Calu3 (cell line): ENCODE measurements at regions not wholly inside any gene's neighbourhood (a gene's known extent, or its start where the extent isn't known, plus 50 kb on each side); places are given as distances from the start of the nearest gene placed in this dataset.

ENCODE experiments used
- BruUV-seq: library from RNA; stranded (reverse); fragments of 400-500 nt; replicated peaks from 2 replicates; lab custom pipeline; 2021; lab: Mats Ljungman, UMichigan
- CTCF ChIA-PET: fragments of 300-600 bp; sonication (Branson Sonifier 250); formaldehyde crosslinking; loops from one replicate; lab custom pipeline; 2022; ENCODE audit warnings: antibody characterized with exemption; lab: Charles Lee
- DNase-seq: peaks from one replicate; pipeline ENCODE4 v3.0.0; 2022
- H3K27ac Mint-ChIP-seq: one replicate; pipeline ENCODE4 v1.8.0; 2022; ENCODE audit warnings: mixed read lengths; ENCODE audit not compliant: unreplicated experiment
- H3K27me3 Mint-ChIP-seq: one replicate; pipeline ENCODE4 v1.8.0; 2022; ENCODE audit warnings: mixed read lengths; ENCODE audit not compliant: unreplicated experiment
- H3K36me3 Mint-ChIP-seq: one replicate; pipeline ENCODE4 v1.8.0; 2022; ENCODE audit warnings: mild to moderate bottlenecking, moderate library complexity, mixed read lengths; ENCODE audit not compliant: insufficient read depth, unreplicated experiment
- H3K4me1 Mint-ChIP-seq: one replicate; pipeline ENCODE4 v1.8.0; 2022; ENCODE audit warnings: mild to moderate bottlenecking, low read depth, mixed read lengths; ENCODE audit not compliant: unreplicated experiment
- H3K4me3 Mint-ChIP-seq: one replicate; pipeline ENCODE4 v1.8.0; 2022; ENCODE audit warnings: mild to moderate bottlenecking, low read depth, moderate library complexity, mixed read lengths; ENCODE audit not compliant: unreplicated experiment
- H3K9me3 Mint-ChIP-seq: one replicate; pipeline ENCODE4 v1.8.0; 2022; ENCODE audit warnings: low read depth, mixed read lengths; ENCODE audit not compliant: unreplicated experiment
- intact Hi-C: fragments of 100-400 bp; cut with micrococcal nuclease; formaldehyde crosslinking; loops from one replicate; pipeline ENCODE4 v1.10.0; 2022; ENCODE audit not compliant: unreplicated experiment
- TF ChIP-seq, protein P1 (sequence below): fragments of 200-600 bp; IDR thresholded peaks from one replicate; pipeline ENCODE4 v1.8.0; 2022; ENCODE audit warnings: antibody characterized with exemption; ENCODE audit not compliant: unreplicated experiment

DNA sequence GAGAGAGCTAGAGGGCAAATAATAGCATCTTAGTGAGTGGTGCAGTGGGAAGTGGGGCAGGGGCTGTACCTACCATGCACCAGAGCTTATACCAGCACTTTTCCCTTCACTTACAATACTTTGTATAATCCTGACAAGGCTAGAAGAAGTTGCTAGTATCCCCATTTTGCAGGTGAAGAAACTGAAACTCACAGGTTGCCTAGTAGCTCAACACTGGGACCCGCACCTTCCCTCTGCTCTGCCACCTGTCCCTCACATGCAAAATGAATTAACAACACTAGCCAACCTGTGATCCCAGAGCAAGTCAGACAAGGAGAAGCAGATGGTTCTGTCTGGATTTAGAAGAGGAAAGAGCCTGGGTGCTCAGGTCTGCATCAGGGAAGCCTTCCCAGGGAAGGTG is 510.4 kb downstream of the BUD13 start:
- H3K4me3 Mint-ChIP-seq: no peak overlapping the region
- no peaks in the 10 kb centered on the region for H3K4me1 Mint-ChIP-seq
- no peak for DNase-seq
- no TSS peak for BruUV-seq
- H3K36me3 Mint-ChIP-seq: no peaks in the 10 kb centered on the region
- CTCF ChIA-PET: no interaction called here
- TF ChIP-seq, protein P1, sequence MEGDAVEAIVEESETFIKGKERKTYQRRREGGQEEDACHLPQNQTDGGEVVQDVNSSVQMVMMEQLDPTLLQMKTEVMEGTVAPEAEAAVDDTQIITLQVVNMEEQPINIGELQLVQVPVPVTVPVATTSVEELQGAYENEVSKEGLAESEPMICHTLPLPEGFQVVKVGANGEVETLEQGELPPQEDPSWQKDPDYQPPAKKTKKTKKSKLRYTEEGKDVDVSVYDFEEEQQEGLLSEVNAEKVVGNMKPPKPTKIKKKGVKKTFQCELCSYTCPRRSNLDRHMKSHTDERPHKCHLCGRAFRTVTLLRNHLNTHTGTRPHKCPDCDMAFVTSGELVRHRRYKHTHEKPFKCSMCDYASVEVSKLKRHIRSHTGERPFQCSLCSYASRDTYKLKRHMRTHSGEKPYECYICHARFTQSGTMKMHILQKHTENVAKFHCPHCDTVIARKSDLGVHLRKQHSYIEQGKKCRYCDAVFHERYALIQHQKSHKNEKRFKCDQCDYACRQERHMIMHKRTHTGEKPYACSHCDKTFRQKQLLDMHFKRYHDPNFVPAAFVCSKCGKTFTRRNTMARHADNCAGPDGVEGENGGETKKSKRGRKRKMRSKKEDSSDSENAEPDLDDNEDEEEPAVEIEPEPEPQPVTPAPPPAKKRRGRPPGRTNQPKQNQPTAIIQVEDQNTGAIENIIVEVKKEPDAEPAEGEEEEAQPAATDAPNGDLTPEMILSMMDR: no peak
- no peak overlapping the region for H3K27ac Mint-ChIP-seq
- intact Hi-C loops: no loop called here
- no peaks in the 10 kb centered on the region for H3K9me3 Mint-ChIP-seq
- H3K27me3 Mint-ChIP-seq: peaks cover 65% of the 10 kb centered on the region

DNA sequence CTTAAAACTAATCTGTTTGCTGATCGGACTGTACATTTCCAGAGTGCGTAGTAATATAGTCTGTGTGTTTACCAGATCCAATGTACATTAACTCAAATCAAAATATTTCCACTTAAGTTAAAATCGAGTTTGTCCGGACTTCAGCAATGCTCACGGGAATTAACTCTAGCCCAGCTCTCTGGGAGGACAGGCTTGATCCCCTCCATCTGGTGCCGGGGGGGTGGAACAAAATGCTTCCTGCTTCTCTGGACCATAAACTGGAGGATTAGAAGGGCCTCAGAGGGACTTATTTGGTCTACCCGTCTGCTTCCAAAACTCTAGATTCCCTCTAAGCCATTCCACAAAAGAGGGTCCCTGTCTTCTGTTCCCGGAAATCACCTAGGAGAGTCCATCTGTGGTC is 511.2 kb downstream of the BUD13 start:
- intact Hi-C loops: no loop called here
- peaks cover 69% of the 10 kb centered on the region for H3K27me3 Mint-ChIP-seq
- no TSS peak for BruUV-seq
- CTCF ChIA-PET: no interaction called here
- H3K4me3 Mint-ChIP-seq: no peak overlapping the region
- H3K4me1 Mint-ChIP-seq: no peaks in the 10 kb centered on the region
- no peaks in the 10 kb centered on the region for H3K9me3 Mint-ChIP-seq
- H3K27ac Mint-ChIP-seq: no peak overlapping the region
- no peak for DNase-seq
- TF ChIP-seq, protein P1: no peak
- no peaks in the 10 kb centered on the region for H3K36me3 Mint-ChIP-seq

DNA sequence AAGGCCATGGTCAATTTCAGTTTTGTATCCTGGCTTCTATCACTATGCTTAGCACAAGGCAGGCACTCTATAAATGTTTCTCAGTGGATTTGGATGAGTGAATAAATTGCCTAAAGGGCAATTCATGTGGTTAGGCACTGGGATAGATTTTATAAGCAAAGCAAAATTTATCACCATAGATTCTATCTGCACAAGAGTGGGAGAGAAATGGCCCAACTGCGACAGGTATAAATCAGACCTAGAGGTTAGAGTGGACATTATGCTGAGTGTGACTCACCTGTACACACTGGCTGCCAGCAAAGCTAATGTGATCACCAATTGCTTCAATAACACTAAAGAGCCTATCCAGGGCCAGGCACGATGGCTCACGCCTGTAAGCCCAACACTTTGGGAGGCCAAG is 514.0 kb downstream of the BUD13 start:
- no peak overlapping the region for H3K4me3 Mint-ChIP-seq
- CTCF ChIA-PET: no interaction called here
- DNase-seq: no peak
- intact Hi-C loops: no loop called here
- no peaks in the 10 kb centered on the region for H3K4me1 Mint-ChIP-seq
- no peaks in the 10 kb centered on the region for H3K9me3 Mint-ChIP-seq
- H3K27ac Mint-ChIP-seq: no peak overlapping the region
- H3K27me3 Mint-ChIP-seq: peaks cover 57% of the 10 kb centered on the region
- no peaks in the 10 kb centered on the region for H3K36me3 Mint-ChIP-seq
- BruUV-seq: no TSS peak
- TF ChIP-seq, protein P1: no peak

DNA sequence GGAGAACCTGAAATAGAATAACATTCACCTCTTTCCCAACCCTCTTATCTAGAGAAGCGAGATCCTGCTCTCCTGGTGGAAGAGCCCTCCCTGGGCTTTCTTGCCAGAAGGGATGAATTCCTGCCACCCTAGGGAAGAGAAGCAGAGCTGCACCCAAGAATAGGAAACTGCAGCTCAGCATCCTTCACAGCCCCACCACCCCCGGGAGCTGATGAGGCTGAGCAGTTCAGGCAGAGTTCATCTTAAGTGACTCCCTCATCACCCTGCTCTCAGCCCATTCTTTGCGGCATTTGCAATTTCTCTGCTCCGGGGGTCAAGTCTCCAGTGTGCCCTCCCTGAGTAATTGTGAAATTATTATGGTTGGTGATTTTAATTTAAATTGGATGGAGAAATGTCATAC is 514.9 kb downstream of the BUD13 start:
- H3K36me3 Mint-ChIP-seq: no peaks in the 10 kb centered on the region
- DNase-seq: no peak
- no peaks in the 10 kb centered on the region for H3K9me3 Mint-ChIP-seq
- no peak overlapping the region for H3K27ac Mint-ChIP-seq
- no peak overlapping the region for H3K4me3 Mint-ChIP-seq
- intact Hi-C loops: no loop called here
- H3K4me1 Mint-ChIP-seq: no peaks in the 10 kb centered on the region
- TF ChIP-seq, protein P1: no peak
- BruUV-seq: no TSS peak
- peaks cover 48% of the 10 kb centered on the region for H3K27me3 Mint-ChIP-seq
- CTCF ChIA-PET: no interaction called here

DNA sequence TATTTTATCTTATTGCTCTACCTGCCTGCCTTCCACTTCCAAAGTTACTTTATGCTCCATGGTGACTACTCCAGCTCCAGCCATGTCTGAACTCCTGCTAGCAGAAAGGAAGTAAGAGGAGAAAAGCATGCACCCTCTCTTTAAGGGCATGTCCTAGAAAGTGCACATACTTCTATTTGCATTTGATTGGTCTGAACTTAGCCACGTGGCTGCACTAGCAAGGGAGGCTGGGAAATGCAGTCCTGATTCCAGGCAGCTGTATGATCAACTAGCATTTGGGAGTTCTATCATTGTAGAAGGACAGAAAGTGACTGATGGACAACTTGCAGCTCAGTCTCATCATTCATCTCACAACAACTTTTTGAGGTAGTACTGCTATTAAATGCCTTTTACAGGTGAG is 515.7 kb downstream of the BUD13 start:
- peaks cover 48% of the 10 kb centered on the region for H3K27me3 Mint-ChIP-seq
- intact Hi-C loops: no loop called here

More for the DNA sequence above, 515.7 kb downstream of the BUD13 start:
- Mint-ChIP-seq H3K27ac (no peak overlapping the region), H3K4me1 (no peaks in the 10 kb centered on the region), H3K9me3 (no peaks in the 10 kb centered on the region), H3K36me3 (no peaks in the 10 kb centered on the region), H3K4me3 (no peak overlapping the region)
- no TSS peak for BruUV-seq
- TF ChIP-seq, protein P1: no peak
- CTCF ChIA-PET: no interaction called here
- no peak for DNase-seq
